ENCODE measurements at regions not wholly inside any gene's neighbourhood (a gene's known extent, or its start where the extent isn't known, plus 50 kb on each side); places are given as distances from the start of the nearest gene placed in this dataset.

DNA sequence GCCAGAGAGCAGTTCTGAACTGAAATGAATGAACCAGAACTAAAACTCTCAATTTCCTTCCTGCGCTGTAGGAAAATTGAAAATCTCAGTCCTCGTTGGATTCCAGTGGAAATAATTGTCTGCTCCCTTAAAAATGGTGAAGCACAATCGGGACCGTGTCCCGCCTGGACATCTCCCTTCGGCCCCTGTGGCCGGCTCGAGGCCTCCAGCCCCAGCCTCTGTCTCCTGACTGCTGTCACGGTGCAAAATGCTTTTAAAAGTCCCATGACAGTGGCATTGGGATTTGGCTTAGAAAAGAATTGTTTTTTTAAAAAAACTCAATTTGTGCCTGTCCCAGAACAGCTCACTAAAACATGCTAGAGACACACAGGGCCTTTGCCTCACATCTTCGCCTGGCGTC is 142.5 kb downstream of the ZNF664 start:
- TF ChIP-seq, protein P1, sequence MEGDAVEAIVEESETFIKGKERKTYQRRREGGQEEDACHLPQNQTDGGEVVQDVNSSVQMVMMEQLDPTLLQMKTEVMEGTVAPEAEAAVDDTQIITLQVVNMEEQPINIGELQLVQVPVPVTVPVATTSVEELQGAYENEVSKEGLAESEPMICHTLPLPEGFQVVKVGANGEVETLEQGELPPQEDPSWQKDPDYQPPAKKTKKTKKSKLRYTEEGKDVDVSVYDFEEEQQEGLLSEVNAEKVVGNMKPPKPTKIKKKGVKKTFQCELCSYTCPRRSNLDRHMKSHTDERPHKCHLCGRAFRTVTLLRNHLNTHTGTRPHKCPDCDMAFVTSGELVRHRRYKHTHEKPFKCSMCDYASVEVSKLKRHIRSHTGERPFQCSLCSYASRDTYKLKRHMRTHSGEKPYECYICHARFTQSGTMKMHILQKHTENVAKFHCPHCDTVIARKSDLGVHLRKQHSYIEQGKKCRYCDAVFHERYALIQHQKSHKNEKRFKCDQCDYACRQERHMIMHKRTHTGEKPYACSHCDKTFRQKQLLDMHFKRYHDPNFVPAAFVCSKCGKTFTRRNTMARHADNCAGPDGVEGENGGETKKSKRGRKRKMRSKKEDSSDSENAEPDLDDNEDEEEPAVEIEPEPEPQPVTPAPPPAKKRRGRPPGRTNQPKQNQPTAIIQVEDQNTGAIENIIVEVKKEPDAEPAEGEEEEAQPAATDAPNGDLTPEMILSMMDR (conservative IDR thresholded peaks at IDR 0.05; ENCODE audit: low read length), result no peak
- TF ChIP-seq EZH2phosphoT487 (IDR thresholded peaks at IDR 0.05; ENCODE audit: borderline replicate concordance, low read depth, low read length), result no peak
